HepG2 (cell line): ENCODE measurements at regions not wholly inside any gene's neighbourhood (a gene's known extent, or its start where the extent isn't known, plus 50 kb on each side); places are given as distances from the start of the nearest gene placed in this dataset.

Source experiments
- ATAC-seq: fragments of 200-7000 bp; cut with Tn5 transposase; 3 replicates; pipeline ENCODE4 v1.9.1; 2020; ENCODE audit warnings: mild to moderate bottlenecking, moderate library complexity
- BruUV-seq: library from RNA; stranded (reverse); fragments of 400-500 nt; replicated peaks from 2 replicates; lab custom pipeline; 2021; lab: Mats Ljungman, UMichigan
- CTCF ChIA-PET: fragments of 300-600 bp; formaldehyde crosslinking; extraction: SDS; loops from one replicate; lab custom pipeline; 2021; ENCODE audit warnings: low total read pairs, inconsistent platforms, low intra/inter-chr PET ratio; lab: Yijun Ruan, JAX
- POLR2A ChIA-PET: fragments of 350-600 bp; sonication (Branson Sonifier 250); formaldehyde crosslinking; loops from one replicate; lab custom pipeline; 2020; ENCODE audit warnings: antibody characterized with exemption, inconsistent platforms; lab: Yijun Ruan, JAX
- DNase-seq: peaks from one replicate; pipeline ENCODE4 v3.0.0-alpha.2; 2015; ENCODE audit warnings: low spot score
- FAIRE-seq: peaks from 3 replicates; lab custom pipeline; 2011; peaks lifted over from hg19 to GRCh38; lab: Jason Lieb, UNC
- H2AFZ ChIP-seq: one replicate; pipeline ENCODE4 v1.6.1; 2011; ENCODE audit warnings: low read length, inconsistent platforms
- H3K27ac ChIP-seq: fragments of 300-600 bp; 3 replicates; pipeline ENCODE4 v1.8.0; 2011; ENCODE audit warnings: mixed run types, mild to moderate bottlenecking, mixed read lengths, low read length, inconsistent platforms; ENCODE audit not compliant: insufficient read depth; ENCODE audit errors: extremely low read length
- H3K27me3 ChIP-seq, 2 experiments: fragments of 200-600 bp in 1 of 2; 2 replicates in 1 of 2; 3 replicates in 1 of 2; pipeline versions ENCODE4 v1.6.0 to v1.8.0; 2011; ENCODE audit warnings: low read length in 2 of 2, mild to moderate bottlenecking in 2 of 2, moderate library complexity in 2 of 2, inconsistent platforms in 1 of 2; ENCODE audit not compliant: insufficient read depth in 2 of 2, control insufficient read depth in 1 of 2
- H3K36me3 ChIP-seq, 2 experiments: fragments of 200-600 bp in 1 of 2; replicated peaks in 1 of 2; 2 replicates in 1 of 2; 3 replicates in 1 of 2; pipeline versions ENCODE4 v1.5.1 to v1.8.0; 2011; ENCODE audit warnings: low read length in 2 of 2, inconsistent platforms in 1 of 2; ENCODE audit not compliant: insufficient read depth in 2 of 2, control insufficient read depth in 1 of 2
- H3K4me1 ChIP-seq: 2 replicates; pipeline ENCODE4 v1.5.1; 2012; ENCODE audit warnings: low read length, inconsistent platforms; ENCODE audit not compliant: insufficient read depth
- H3K4me2 ChIP-seq: 2 replicates; pipeline ENCODE4 v1.6.0; 2011; ENCODE audit warnings: low read depth, low read length, inconsistent platforms
- H3K4me3 ChIP-seq, 3 experiments: fragments of 200-600 bp in 1 of 3; sonication (generic), shearing (Covaris generic) in 1 of 3; replicated peaks in 1 of 3; 2 replicates each; pipeline ENCODE4 v1.5.1; 2011 to 2016; ENCODE audit warnings: low read length in 3 of 3, inconsistent platforms in 2 of 3, low read depth in 2 of 3, mild to moderate bottlenecking in 2 of 3, control low read depth in 1 of 3, mixed read lengths in 1 of 3; ENCODE audit not compliant: insufficient read depth in 1 of 3
- H3K79me2 ChIP-seq: one replicate; pipeline ENCODE4 v1.6.1; 2011; ENCODE audit warnings: low read length, inconsistent platforms; ENCODE audit not compliant: insufficient read depth
- H3K9ac ChIP-seq: 2 replicates; pipeline ENCODE4 v1.6.0; 2011; ENCODE audit warnings: mild to moderate bottlenecking, low read depth, low read length, inconsistent platforms; ENCODE audit not compliant: insufficient read depth
- H3K9me3 ChIP-seq: 2 replicates; pipeline ENCODE4 v1.5.1; 2012; ENCODE audit warnings: mild to moderate bottlenecking, low read length
- H4K20me1 ChIP-seq: 2 replicates; pipeline ENCODE4 v1.6.0; 2011; ENCODE audit warnings: inconsistent platforms, mild to moderate bottlenecking, low read length, moderate library complexity; ENCODE audit not compliant: insufficient read depth
- BCL6 ChIP-seq: IDR thresholded peaks from 2 replicates; pipeline ENCODE4 v1.6.1; 2016; ENCODE audit warnings: missing genetic modification reagents, missing compliant biosample characterization
- ELF1 ChIP-seq: sonication (generic); formaldehyde crosslinking; IDR thresholded peaks from 2 replicates; pipeline ENCODE4 v1.4.0; 2020; ENCODE audit warnings: missing genetic modification reagents
- ETV6 ChIP-seq: sonication (generic); formaldehyde crosslinking; conservative IDR thresholded peaks from 2 replicates; pipeline ENCODE4 v1.4.0; 2020; ENCODE audit warnings: missing genetic modification reagents
- FOXA3 ChIP-seq: IDR thresholded peaks from 2 replicates; pipeline ENCODE4 v1.6.1; 2016; ENCODE audit warnings: missing genetic modification reagents, missing compliant biosample characterization
- GATAD1 ChIP-seq: IDR thresholded peaks from 2 replicates; pipeline ENCODE4 v1.6.1; 2016; ENCODE audit warnings: missing genetic modification reagents, missing compliant biosample characterization
- HMG20A ChIP-seq: IDR thresholded peaks from 2 replicates; pipeline ENCODE4 v1.6.1; 2016; ENCODE audit warnings: borderline replicate concordance
- HOXA9 ChIP-seq: sonication (generic); formaldehyde crosslinking; IDR thresholded peaks from 2 replicates; pipeline ENCODE4 v1.8.1; 2022; ENCODE audit warnings: missing genetic modification reagents, mild to moderate bottlenecking, moderate library complexity, borderline replicate concordance
- ZFP1 ChIP-seq: IDR thresholded peaks from 2 replicates; pipeline ENCODE4 v1.6.1; 2016
- ZNF263 ChIP-seq: sonication (generic); formaldehyde crosslinking; IDR thresholded peaks from 2 replicates; pipeline ENCODE4 v1.4.0; 2020; ENCODE audit warnings: missing genetic modification reagents
- ZNF549 ChIP-seq: sonication (generic); formaldehyde crosslinking; IDR thresholded peaks from 2 replicates; pipeline ENCODE4 v1.5.0; 2020; ENCODE audit warnings: missing genetic modification reagents
- ZNF761 ChIP-seq: sonication (generic); formaldehyde crosslinking; conservative IDR thresholded peaks from 2 replicates; pipeline ENCODE4 v1.4.0; 2020; ENCODE audit warnings: mild to moderate bottlenecking, missing genetic modification reagents
- ZSCAN21 ChIP-seq: sonication (generic); formaldehyde crosslinking; IDR thresholded peaks from 2 replicates; pipeline ENCODE4 v1.8.0; 2022; ENCODE audit warnings: mild to moderate bottlenecking, missing genetic modification reagents, moderate library complexity, borderline replicate concordance
- ZSCAN29 ChIP-seq: sonication (generic); formaldehyde crosslinking; conservative IDR thresholded peaks from 2 replicates; pipeline ENCODE4 v1.4.0; 2020; ENCODE audit warnings: mild to moderate bottlenecking, missing genetic modification reagents
- WGBS: methylation state at CpG from one replicate; pipeline ENCODE4 v1.1.6; 2017; ENCODE audit warnings: low lambda C conversion rate; 5-methylcytosine and 5-hydroxymethylcytosine counted together
- in situ Hi-C: cut with HindIII; loops from 2 replicates; pipeline ENCODE4 v1.10.0; 2017; ENCODE audit warnings: low pct_unique_long_range_greater_than_20kb; ENCODE audit not compliant: extremely low pct_ligation_motif_present
- intact Hi-C: fragments of 100-400 bp; cut with micrococcal nuclease; formaldehyde crosslinking; loops from one replicate; pipeline ENCODE4 v1.10.0; 2022; ENCODE audit not compliant: unreplicated experiment
- TF ChIP-seq, protein P1 (sequence below): sonication (generic); formaldehyde crosslinking; IDR thresholded peaks from 2 replicates; pipeline ENCODE4 v1.5.1; 2020; ENCODE audit warnings: missing genetic modification reagents, mild to moderate bottlenecking, borderline replicate concordance

- CTCF ChIA-PET = no interaction called here
- no peak overlapping the region for H3K4me3 ChIP-seq
- BruUV-seq = no TSS peak
- H2AFZ ChIP-seq = no peak overlapping the region
- no peaks in the 10 kb centered on the region for H3K79me2 ChIP-seq
- H3K4me2 ChIP-seq = no peak overlapping the region
- H3K9me3 ChIP-seq = no peaks in the 10 kb centered on the region
- H4K20me1 ChIP-seq = no peaks in the 10 kb centered on the region
- in situ Hi-C loops = no loop called here
- POLR2A ChIA-PET = no interaction called here
- no peak for ATAC-seq
- no peaks in the 10 kb centered on the region for H3K27me3 ChIP-seq
- no peak overlapping the region for H3K9ac ChIP-seq
- 44% methylated on average over 4 of the region's 9 CpGs for WGBS
- DNase-seq = no peak
- H3K4me1 ChIP-seq = no peaks in the 10 kb centered on the region
- TF ChIP-seq ZSCAN21 (CRISPR knock-in tag) = no peak
- TF ChIP-seq ZSCAN29 (CRISPR knock-in tag) = no peak
- TF ChIP-seq, protein P1, sequence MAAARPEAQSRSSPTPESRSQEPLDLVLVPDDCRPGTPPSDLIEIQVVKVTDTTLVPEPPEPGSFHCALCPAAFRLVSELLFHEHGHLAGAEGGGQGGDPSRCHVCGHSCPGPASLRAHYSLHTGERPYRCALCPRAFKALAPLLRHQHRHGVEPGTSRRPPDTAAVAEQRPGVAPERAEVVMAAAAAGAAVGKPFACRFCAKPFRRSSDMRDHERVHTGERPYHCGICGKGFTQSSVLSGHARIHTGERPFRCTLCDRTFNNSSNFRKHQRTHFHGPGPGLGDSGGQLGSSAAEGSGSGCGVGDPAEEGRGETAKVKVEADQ (CRISPR knock-in tag) = no peak
- TF ChIP-seq ETV6 (CRISPR knock-in tag) = no peak
- TF ChIP-seq HOXA9 = no peak
- TF ChIP-seq ZNF263 = no peak
- no peak for TF ChIP-seq BCL6 (CRISPR knock-in tag)
- TF ChIP-seq ZNF549 (CRISPR knock-in tag) = no peak
- TF ChIP-seq ELF1 (CRISPR knock-in tag) = no peak
- no peak for TF ChIP-seq GATAD1 (CRISPR knock-in tag)
- no peak for TF ChIP-seq ZFP1 (CRISPR knock-in tag)
- no peak for TF ChIP-seq ZNF761 (CRISPR knock-in tag)
- TF ChIP-seq FOXA3 (CRISPR knock-in tag) = no peak
- TF ChIP-seq HMG20A (CRISPR knock-in tag) = no peak
- TF ChIP-seq, all 625 proteins: peak for 0
- no peaks in the 10 kb centered on the region for H3K36me3 ChIP-seq
- no peak overlapping the region for H3K27ac ChIP-seq
- intact Hi-C loops = no loop called here
- FAIRE-seq = no peak
Observed at GRCh38 chr9:90019626-90020025, 414.8 kb downstream of the GADD45G start.
